ENCODE measurements at regions not wholly inside any gene's neighbourhood (a gene's known extent, or its start where the extent isn't known, plus 50 kb on each side); places are given as distances from the start of the nearest gene placed in this dataset.

- DNase-seq (ENCODE audit: low spot score), result no peak
Observed at GRCh38 chr3:13209634-13209997, 136.4 kb upstream of the IQSEC1 start.

GRCh38 chr3:13208706-13209633 is 135.7 kb upstream of the IQSEC1 start:
- DNase-seq (ENCODE audit: low spot score), result no peak

- no peak for DNase-seq (ENCODE audit: low spot score)
Observed at GRCh38 chr3:13207975-13208705, 134.9 kb upstream of the IQSEC1 start.

- no peak for DNase-seq (ENCODE audit: low spot score)
Observed at GRCh38 chr3:13207578-13207922, 134.3 kb upstream of the IQSEC1 start.

- DNase-seq (ENCODE audit: low spot score), result no peak
Observed at GRCh38 chr3:13206799-13207577, 133.8 kb upstream of the IQSEC1 start.

- no peak for DNase-seq (ENCODE audit: low spot score)
Observed at GRCh38 chr3:13205567-13206143, 132.4 kb upstream of the IQSEC1 start.

- no peak for DNase-seq (ENCODE audit: low spot score)
Observed at GRCh38 chr3:13204177-13204581, 130.9 kb upstream of the IQSEC1 start.

- no peak for DNase-seq (ENCODE audit: low spot score)
Observed at GRCh38 chr3:13203398-13204176, 130.4 kb upstream of the IQSEC1 start.

- DNase-seq (ENCODE audit: low spot score), result no peak
Observed at GRCh38 chr3:13202744-13203397, 129.6 kb upstream of the IQSEC1 start.

- no peak for DNase-seq (ENCODE audit: low spot score)
Observed at GRCh38 chr3:13201851-13202250, 128.6 kb upstream of the IQSEC1 start.

GRCh38 chr3:13200946-13201345 is 127.7 kb upstream of the IQSEC1 start:
- DNase-seq (ENCODE audit: low spot score), result no peak

- no peak for DNase-seq (ENCODE audit: low spot score)
Observed at GRCh38 chr3:13200465-13200864, 127.2 kb upstream of the IQSEC1 start.

- DNase-seq (ENCODE audit: low spot score), result no peak
Observed at GRCh38 chr3:13199899-13200451, 126.7 kb upstream of the IQSEC1 start.

GRCh38 chr3:13199006-13199776 is 126.0 kb upstream of the IQSEC1 start:
- DNase-seq (ENCODE audit: low spot score), result no peak

- no peak for DNase-seq (ENCODE audit: low spot score)
Observed at GRCh38 chr3:13198264-13198879, 125.1 kb upstream of the IQSEC1 start.

- no peak for DNase-seq (ENCODE audit: low spot score)
Observed at GRCh38 chr3:13197795-13198194, 124.6 kb upstream of the IQSEC1 start.

GRCh38 chr3:13197281-13197680 is 124.1 kb upstream of the IQSEC1 start:
- DNase-seq (ENCODE audit: low spot score), result no peak

- DNase-seq (ENCODE audit: low spot score), result no peak
Observed at GRCh38 chr3:13195374-13195773, 122.1 kb upstream of the IQSEC1 start.
